Activated CD4-positive, alpha-beta T cell treated with anti-CD3 and anti-CD28 coated beads, Interleukin-2, amount 50 U/mL, for 16 hours (primary cell): ENCODE measurements at regions not wholly inside any gene's neighbourhood (a gene's known extent, or its start where the extent isn't known, plus 50 kb on each side); places are given as distances from the start of the nearest gene placed in this dataset.

Experiments used
- DNase-seq: peaks from one replicate; pipeline ENCODE4 v3.0.0-alpha.2; 2020

- DNase-seq: no peak
Measured at GRCh38 chr15:67006083-67007065, 59.0 kb upstream of the SMAD3 start.

DNA sequence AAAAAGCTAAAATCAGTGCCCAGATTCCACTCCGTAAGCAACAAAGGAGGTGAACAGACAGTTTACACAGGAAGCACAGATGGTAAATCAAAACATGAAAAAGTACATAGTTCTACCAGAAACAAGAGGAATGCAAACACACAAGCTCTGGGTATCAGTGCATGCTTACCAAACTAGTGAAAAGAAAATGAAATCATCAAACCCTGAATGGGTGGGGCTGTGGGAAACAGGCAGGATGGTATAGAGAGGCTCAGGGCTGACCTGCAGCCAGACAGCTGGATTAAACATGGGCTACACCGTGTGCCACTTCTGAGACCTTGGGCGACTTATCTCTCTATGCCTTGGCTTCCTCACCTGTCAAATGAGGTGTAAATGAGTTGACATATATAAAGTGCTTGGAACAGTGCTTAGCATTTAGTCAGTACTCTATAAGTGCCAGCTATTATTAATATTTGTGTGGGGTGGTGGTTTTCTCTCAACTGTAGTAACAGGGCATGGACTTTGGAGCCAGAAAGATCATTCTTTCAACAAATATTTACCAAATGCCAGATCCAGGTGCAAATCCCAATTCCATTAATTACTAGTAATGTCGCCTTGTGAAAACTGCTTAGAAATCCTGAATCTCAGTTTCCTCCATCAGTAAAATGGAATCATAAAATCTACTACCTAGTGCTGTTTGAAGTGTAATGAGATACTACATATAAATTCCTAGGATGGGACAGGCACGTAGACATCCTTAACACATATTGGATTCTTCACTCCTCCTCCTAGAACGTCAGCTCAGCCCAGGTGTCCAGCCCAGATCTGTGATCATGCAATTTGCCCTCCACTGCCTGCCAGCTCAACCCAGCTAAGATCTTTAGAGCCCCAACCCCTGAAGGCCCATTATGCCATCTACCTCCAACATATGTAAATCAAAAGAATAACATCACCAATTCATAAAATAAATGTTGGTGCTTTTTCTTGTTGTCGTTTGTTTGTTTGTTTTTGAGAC lies 55.5 kb upstream of the SMAD3 start:
- DNase-seq: peak; percentile 68

DNA sequence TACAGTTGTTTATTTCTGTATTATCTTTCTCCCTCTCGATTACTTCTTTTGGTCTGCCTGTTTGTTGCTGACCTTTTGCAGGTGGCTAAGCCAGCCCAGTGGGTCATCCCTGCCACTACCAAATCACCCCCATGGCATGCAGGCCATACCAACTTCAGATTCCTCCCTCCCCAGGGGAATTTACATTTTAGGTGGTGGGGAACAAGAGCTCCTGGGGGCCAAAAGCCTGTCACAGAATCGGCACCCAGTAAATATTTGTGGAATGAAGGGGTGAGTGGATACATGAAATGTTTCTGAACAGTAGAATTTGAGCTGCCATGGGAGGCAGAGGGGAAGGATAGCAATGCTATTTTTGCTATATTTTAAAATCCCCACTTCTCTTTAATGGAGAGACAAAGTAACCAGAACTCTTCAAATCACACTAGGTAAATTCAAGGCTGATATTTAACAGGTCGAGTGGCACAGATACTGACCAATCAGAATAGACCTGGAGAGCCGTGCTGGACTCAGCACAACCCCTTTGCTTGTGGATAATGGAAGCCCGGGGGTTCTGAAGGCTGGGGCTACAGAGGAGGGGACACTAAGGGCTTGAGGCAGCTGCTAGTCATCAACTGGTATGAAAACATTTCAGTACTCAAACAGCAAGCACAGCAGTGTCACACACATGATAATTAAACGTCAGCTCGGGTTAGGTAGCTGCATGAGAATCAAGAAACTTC lies 54.3 kb upstream of the SMAD3 start:
- no peak for DNase-seq

GRCh38 chr15:67011617-67012005 lies 53.8 kb upstream of the SMAD3 start:
- DNase-seq: no peak

GRCh38 chr15:67013696-67014095 lies 51.7 kb upstream of the SMAD3 start:
- no peak for DNase-seq
